CD14-positive monocyte (primary cell): ENCODE measurements at regions not wholly inside any gene's neighbourhood (a gene's known extent, or its start where the extent isn't known, plus 50 kb on each side); places are given as distances from the start of the nearest gene placed in this dataset.

Source experiments
- DNase-seq, 3 donors: peaks; one replicate each; pipeline ENCODE4 v3.0.0-alpha.2; 2011 to 2022
- H2AFZ ChIP-seq: 2 replicates; pipeline ENCODE4 v1.6.0; 2012; ENCODE audit warnings: mild to moderate bottlenecking, low read depth, low read length, inconsistent platforms; ENCODE audit not compliant: insufficient read depth, poor library complexity, severe bottlenecking
- H3K27ac ChIP-seq, 2 donors: 1 replicate in 1 of 2; 2 replicates in 1 of 2; pipeline ENCODE4 v1.5.1; 2012 to 2013; ENCODE audit warnings: low read length in 2 of 2, control low read depth in 1 of 2, inconsistent platforms in 1 of 2, low read depth in 1 of 2, mild to moderate bottlenecking in 1 of 2
- H3K27me3 ChIP-seq, 2 donors: one replicate each; pipeline versions ENCODE4 v1.6.0 to v1.6.1; 2011 to 2013; ENCODE audit warnings: low read length in 2 of 2; ENCODE audit not compliant: control insufficient read depth in 2 of 2, insufficient read depth in 2 of 2
- H3K36me3 ChIP-seq, 2 donors: replicated peaks in 1 of 2; 1 replicate in 1 of 2; 2 replicates in 1 of 2; pipeline versions ENCODE4 v1.5.1 to v1.6.1; 2012 to 2013; ENCODE audit warnings: low read length in 2 of 2, control low read depth in 1 of 2, inconsistent platforms in 1 of 2, mild to moderate bottlenecking in 1 of 2; ENCODE audit not compliant: insufficient read depth in 2 of 2, control insufficient read depth in 1 of 2
- H3K4me1 ChIP-seq, 2 donors: 1 replicate in 1 of 2; 2 replicates in 1 of 2; pipeline versions ENCODE4 v1.5.1 to v1.6.1; 2012 to 2013; ENCODE audit warnings: low read length in 2 of 2, control low read depth in 1 of 2, inconsistent platforms in 1 of 2, mild to moderate bottlenecking in 1 of 2, moderate library complexity in 1 of 2; ENCODE audit not compliant: insufficient read depth in 2 of 2, control insufficient read depth in 1 of 2
- H3K4me2 ChIP-seq: replicated peaks from 2 replicates; pipeline ENCODE3; 2012; ENCODE audit warnings: low read length, moderate library complexity, mild to moderate bottlenecking; ENCODE audit not compliant: poor library complexity, severe bottlenecking; ENCODE audit errors: extremely low read depth
- H3K4me3 ChIP-seq, 3 experiments: fragments of 200-600 bp in 1 of 3; sonication (generic) in 1 of 3; replicated peaks in 1 of 3; 1 replicate in 2 of 3; 2 replicates in 1 of 3; pipeline ENCODE4 v1.5.1; 2011 to 2013; ENCODE audit warnings: low read length in 3 of 3, mild to moderate bottlenecking in 3 of 3, control low read depth in 2 of 3, low read depth in 2 of 3, inconsistent platforms in 1 of 3, moderate library complexity in 1 of 3
- H3K79me2 ChIP-seq: 2 replicates; pipeline ENCODE4 v1.6.0; 2012; ENCODE audit warnings: mild to moderate bottlenecking, control low read depth, inconsistent platforms, low read length, moderate library complexity; ENCODE audit not compliant: insufficient read depth
- H3K9ac ChIP-seq: 2 replicates; pipeline ENCODE4 v1.6.0; 2017; ENCODE audit warnings: low read length, mild to moderate bottlenecking; ENCODE audit not compliant: insufficient read depth, poor library complexity, severe bottlenecking
- H3K9me3 ChIP-seq, 2 donors: replicated peaks in 1 of 2; 1 replicate in 1 of 2; 2 replicates in 1 of 2; pipeline versions ENCODE4 v1.5.1 to v1.6.1; 2012 to 2013; ENCODE audit warnings: low read length in 2 of 2, control low read depth in 1 of 2; ENCODE audit not compliant: control insufficient read depth in 1 of 2, insufficient read depth in 1 of 2
- H4K20me1 ChIP-seq: 2 replicates; pipeline ENCODE4 v1.6.0; 2012; ENCODE audit warnings: mild to moderate bottlenecking, low read length, control low read depth, moderate library complexity; ENCODE audit not compliant: insufficient read depth
- H3K27ac Mint-ChIP-seq, 7 donors: one replicate each; pipeline ENCODE4 v1.8.0; 2020; ENCODE audit warnings: mild to moderate bottlenecking in 7 of 7, mixed read lengths in 7 of 7, moderate library complexity in 6 of 7, inconsistent platforms in 2 of 7
- H3K27me3 Mint-ChIP-seq, 3 donors: one replicate each; pipeline ENCODE4 v1.8.0; 2021 to 2022; ENCODE audit warnings: low read depth in 3 of 3, mild to moderate bottlenecking in 3 of 3, mixed read lengths in 3 of 3, moderate library complexity in 3 of 3, inconsistent platforms in 1 of 3
- H3K36me3 Mint-ChIP-seq, 2 donors: one replicate each; pipeline ENCODE4 v1.8.0; 2020; ENCODE audit warnings: mixed read lengths in 2 of 2, inconsistent platforms in 1 of 2, mild to moderate bottlenecking in 1 of 2
- H3K4me1 Mint-ChIP-seq: one replicate; pipeline ENCODE4 v1.8.0; 2020; ENCODE audit warnings: mild to moderate bottlenecking, mixed read lengths
- H3K4me3 Mint-ChIP-seq, 2 donors: one replicate each; pipeline ENCODE4 v1.8.0; 2020; ENCODE audit warnings: mild to moderate bottlenecking in 2 of 2, mixed read lengths in 2 of 2, moderate library complexity in 1 of 2
- H3K9me3 Mint-ChIP-seq, 7 donors: one replicate each; pipeline ENCODE4 v1.8.0; 2020 to 2022; ENCODE audit warnings: mixed read lengths in 7 of 7, mild to moderate bottlenecking in 6 of 7, moderate library complexity in 6 of 7, inconsistent platforms in 2 of 7
- CTCF ChIP-seq: fragments of 200-600 bp; IDR thresholded peaks from one replicate; pipeline ENCODE4 v1.8.0; 2022; ENCODE audit warnings: antibody characterized with exemption, mild to moderate bottlenecking
- WGBS: methylation state at CpG from one replicate; pipeline ENCODE4 v1.1.5; 2013; ENCODE audit warnings: missing lambda C conversion rate; ENCODE audit not compliant: insufficient coverage; 5-methylcytosine and 5-hydroxymethylcytosine counted together
- intact Hi-C, 2 donors: fragments of 100-400 bp; cut with micrococcal nuclease; formaldehyde crosslinking; loops; one replicate each; pipeline versions ENCODE4 v1.15.0 to v1.15.1; 2023

GRCh38 chr16:11411059-11411550, 65.8 kb downstream of the RMI2 start:
- Mint-ChIP-seq H3K27me3 (peaks cover 1 to 3% (median 2%) of the 10 kb centered on the region in 3 donors), H3K27ac (peak overlapping the region in 3 of 7 donors; percentile 13 to 74 (median 30)), H3K9me3 (peaks cover 0 to 4% (median 0%) of the 10 kb centered on the region in 7 donors), H3K36me3 (peaks cover 2 to 3% of the 10 kb centered on the region in 2 donors), H3K4me1 (peaks cover 19% of the 10 kb centered on the region), H3K4me3 (peak overlapping the region in 1 of 2 donors; percentile 48)
- intact Hi-C loops, result no loop called here
- no peaks in the 10 kb centered on the region for H3K9me3 ChIP-seq
- WGBS, result 63% methylated on average over 9 of the region's 9 CpGs
- DNase-seq, result no peak
- peak overlapping the region; percentile 27 for H2AFZ ChIP-seq
- H3K27ac ChIP-seq, result no peak overlapping the region
- no peak for TF ChIP-seq CTCF
- H3K79me2 ChIP-seq, result no peaks in the 10 kb centered on the region
- H3K36me3 ChIP-seq, result no peaks in the 10 kb centered on the region
- H3K4me2 ChIP-seq, result no peak overlapping the region
- H3K9ac ChIP-seq, result peak overlapping the region; percentile 17
- H3K27me3 ChIP-seq, result no peaks in the 10 kb centered on the region
- H3K4me1 ChIP-seq, result peaks cover 17 to 23% of the 10 kb centered on the region in 2 donors
- H3K4me3 ChIP-seq, result no peak overlapping the region
- H4K20me1 ChIP-seq, result no peaks in the 10 kb centered on the region

- Histone ChIP-seq H3K27me3 (no peaks in the 10 kb centered on the region), H3K36me3 (no peaks in the 10 kb centered on the region), H3K27ac (no peak overlapping the region), H3K4me1 (peaks cover 17 to 23% of the 10 kb centered on the region in 2 donors), H3K4me2 (no peak overlapping the region), H3K4me3 (no peak overlapping the region), H3K79me2 (no peaks in the 10 kb centered on the region), H4K20me1 (no peaks in the 10 kb centered on the region), H3K9ac (no peak overlapping the region), H3K9me3 (no peaks in the 10 kb centered on the region), H2AFZ (no peak overlapping the region)
- H3K4me1 Mint-ChIP-seq, result peaks cover 19% of the 10 kb centered on the region
- H3K4me3 Mint-ChIP-seq, result no peak overlapping the region
- peaks cover 2 to 3% of the 10 kb centered on the region in 2 donors for H3K36me3 Mint-ChIP-seq
- DNase-seq, result no peak
- 94% methylated on average over 6 of the region's 10 CpGs for WGBS
- TF ChIP-seq CTCF, result no peak
- peaks cover 0 to 3% (median 0%) of the 10 kb centered on the region in 7 donors for H3K9me3 Mint-ChIP-seq
- H3K27ac Mint-ChIP-seq, result peak overlapping the region in 1 of 7 donors; percentile 76
- peaks cover 1 to 6% (median 2%) of the 10 kb centered on the region in 3 donors for H3K27me3 Mint-ChIP-seq
- intact Hi-C loops, result no loop called here
Measured at GRCh38 chr16:11412175-11412904, 67.1 kb downstream of the RMI2 start.
